ENCODE measurements at regions not wholly inside any gene's neighbourhood (a gene's known extent, or its start where the extent isn't known, plus 50 kb on each side); places are given as distances from the start of the nearest gene placed in this dataset.

- no peak overlapping the region for H3K27ac ChIP-seq
- DNase-seq: no peak
- no peak for ATAC-seq
- no peak for TF ChIP-seq CTCF (IDR thresholded peaks at IDR 0.05)
- H3K9me3 ChIP-seq: no peaks in the 10 kb centered on the region
- no peaks in the 10 kb centered on the region for H3K4me1 ChIP-seq
- intact Hi-C loops (cut with DNase I): no loop called here
- H3K36me3 ChIP-seq: no peaks in the 10 kb centered on the region
- peaks cover 6% of the 10 kb centered on the region for H3K27me3 ChIP-seq
- H3K4me3 ChIP-seq: no peak overlapping the region
Measured at GRCh38 chr16:49013727-49014080, 267.9 kb downstream of the CBLN1 start.

- intact Hi-C loops (cut with DNase I): no loop called here
- no peak for TF ChIP-seq CTCF (IDR thresholded peaks at IDR 0.05)
- no peak overlapping the region for H3K27ac ChIP-seq
- no peaks in the 10 kb centered on the region for H3K9me3 ChIP-seq
- H3K4me1 ChIP-seq: no peaks in the 10 kb centered on the region
- H3K27me3 ChIP-seq: peaks cover 6% of the 10 kb centered on the region
- H3K4me3 ChIP-seq: no peak overlapping the region
- H3K36me3 ChIP-seq: no peaks in the 10 kb centered on the region
- ATAC-seq (peak; percentile 7), DNase-seq (no peak)
Measured at GRCh38 chr16:49012961-49013726, 268.5 kb downstream of the CBLN1 start.

GRCh38 chr16:49011901-49012300, 269.7 kb downstream of the CBLN1 start:
- no peaks in the 10 kb centered on the region for H3K36me3 ChIP-seq
- H3K9me3 ChIP-seq: no peaks in the 10 kb centered on the region
- no peak for TF ChIP-seq CTCF (IDR thresholded peaks at IDR 0.05)
- DNase-seq (no peak), ATAC-seq (no peak)
- H3K27me3 ChIP-seq: peaks cover 6% of the 10 kb centered on the region
- no peak overlapping the region for H3K4me3 ChIP-seq
- intact Hi-C loops (cut with DNase I): no loop called here
- H3K27ac ChIP-seq: no peak overlapping the region
- H3K4me1 ChIP-seq: no peaks in the 10 kb centered on the region

GRCh38 chr16:49010879-49011278, 270.8 kb downstream of the CBLN1 start:
- no peaks in the 10 kb centered on the region for H3K9me3 ChIP-seq
- H3K4me1 ChIP-seq: no peaks in the 10 kb centered on the region
- H3K4me3 ChIP-seq: no peak overlapping the region
- TF ChIP-seq CTCF (IDR thresholded peaks at IDR 0.05): no peak
- H3K36me3 ChIP-seq: no peaks in the 10 kb centered on the region
- intact Hi-C loops (cut with DNase I): no loop called here
- ATAC-seq (no peak), DNase-seq (no peak)
- H3K27me3 ChIP-seq: peaks cover 6% of the 10 kb centered on the region
- no peak overlapping the region for H3K27ac ChIP-seq

- H3K27ac ChIP-seq: no peak overlapping the region
- H3K4me3 ChIP-seq: no peak overlapping the region
- H3K9me3 ChIP-seq: no peaks in the 10 kb centered on the region
- intact Hi-C loops (cut with DNase I): no loop called here
- no peaks in the 10 kb centered on the region for H3K36me3 ChIP-seq
- ATAC-seq (no peak), DNase-seq (no peak)
- H3K4me1 ChIP-seq: no peaks in the 10 kb centered on the region
- TF ChIP-seq CTCF (IDR thresholded peaks at IDR 0.05): no peak
- peaks cover 6% of the 10 kb centered on the region for H3K27me3 ChIP-seq
Measured at GRCh38 chr16:49010396-49010795, 271.2 kb downstream of the CBLN1 start.

- Histone ChIP-seq H3K27me3 (no peaks in the 10 kb centered on the region), H3K9me3 (no peaks in the 10 kb centered on the region), H3K4me1 (no peaks in the 10 kb centered on the region), H3K4me3 (no peak overlapping the region), H3K27ac (no peak overlapping the region), H3K36me3 (no peaks in the 10 kb centered on the region)
- DNase-seq: no peak
- no peak for TF ChIP-seq CTCF (IDR thresholded peaks at IDR 0.05)
- ATAC-seq: no peak
- intact Hi-C loops (cut with DNase I): no loop called here
Measured at GRCh38 chr16:49009204-49009603, 272.4 kb downstream of the CBLN1 start.

Data from upper lobe of right lung (tissue), 1 donor.